NOMO-1 (cell line): ENCODE measurements at regions not wholly inside any gene's neighbourhood (a gene's known extent, or its start where the extent isn't known, plus 50 kb on each side); places are given as distances from the start of the nearest gene placed in this dataset.

Experiments
- DNase-seq, 2 experiments: peaks; one replicate each; lab custom pipeline; 2025; ENCODE audit not compliant: unreplicated experiment in 2 of 2; lab: John Stamatoyannopoulos, UW

- no peak for DNase-seq
Observed at GRCh38 chr10:116792817-116793216, 50.5 kb upstream of the HSPA12A start.

- no peak for DNase-seq
Observed at GRCh38 chr10:116796469-116796868, 52.8 kb upstream of the ENO4 start.

- peak; percentile 33 to 53 for DNase-seq
Observed at GRCh38 chr10:116796910-116797513, 52.3 kb upstream of the ENO4 start.

GRCh38 chr10:116798859-116799258, 50.4 kb upstream of the ENO4 start:
- no peak for DNase-seq
